Hepatocyte (in vitro differentiated cells): ENCODE measurements at regions not wholly inside any gene's neighbourhood (a gene's known extent, or its start where the extent isn't known, plus 50 kb on each side); places are given as distances from the start of the nearest gene placed in this dataset.
"Not testable (repeated sequence)": the region's sequence is repeated elsewhere in the genome, so short reads cannot be mapped to it uniquely, and the experiment has no call there.

Experiments used
- EZH2 ChIP-seq: fragments of 200-600 bp; sonication (generic); IDR thresholded peaks from 2 replicates; pipeline ENCODE4 v1.6.1; 2016; ENCODE audit warnings: antibody characterized with exemption, mild to moderate bottlenecking, borderline replicate concordance
- EZH2phosphoT487 ChIP-seq: fragments of 200-600 bp; sonication (generic); IDR thresholded peaks from one replicate; pipeline ENCODE4 v1.6.1; 2018; ENCODE audit warnings: antibody characterized with exemption, mild to moderate bottlenecking, low read depth, moderate library complexity; ENCODE audit not compliant: unreplicated experiment, severe bottlenecking
- TF ChIP-seq, protein P1 (sequence below): fragments of 200-600 bp; sonication (generic); IDR thresholded peaks from 2 replicates; pipeline ENCODE4 v1.5.1; 2016; ENCODE audit warnings: antibody characterized with exemption, mild to moderate bottlenecking; ENCODE audit not compliant: poor library complexity

- TF ChIP-seq EZH2, EZH2phosphoT487: not testable (repeated sequence)
- TF ChIP-seq, protein P1, sequence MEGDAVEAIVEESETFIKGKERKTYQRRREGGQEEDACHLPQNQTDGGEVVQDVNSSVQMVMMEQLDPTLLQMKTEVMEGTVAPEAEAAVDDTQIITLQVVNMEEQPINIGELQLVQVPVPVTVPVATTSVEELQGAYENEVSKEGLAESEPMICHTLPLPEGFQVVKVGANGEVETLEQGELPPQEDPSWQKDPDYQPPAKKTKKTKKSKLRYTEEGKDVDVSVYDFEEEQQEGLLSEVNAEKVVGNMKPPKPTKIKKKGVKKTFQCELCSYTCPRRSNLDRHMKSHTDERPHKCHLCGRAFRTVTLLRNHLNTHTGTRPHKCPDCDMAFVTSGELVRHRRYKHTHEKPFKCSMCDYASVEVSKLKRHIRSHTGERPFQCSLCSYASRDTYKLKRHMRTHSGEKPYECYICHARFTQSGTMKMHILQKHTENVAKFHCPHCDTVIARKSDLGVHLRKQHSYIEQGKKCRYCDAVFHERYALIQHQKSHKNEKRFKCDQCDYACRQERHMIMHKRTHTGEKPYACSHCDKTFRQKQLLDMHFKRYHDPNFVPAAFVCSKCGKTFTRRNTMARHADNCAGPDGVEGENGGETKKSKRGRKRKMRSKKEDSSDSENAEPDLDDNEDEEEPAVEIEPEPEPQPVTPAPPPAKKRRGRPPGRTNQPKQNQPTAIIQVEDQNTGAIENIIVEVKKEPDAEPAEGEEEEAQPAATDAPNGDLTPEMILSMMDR = not testable (repeated sequence)
These were observed 1527.5 kb downstream of the TBC1D22A start for GRCh38 chr22:48289954-48290353.
